NCI-H2196 (cell line): ENCODE measurements at regions not wholly inside any gene's neighbourhood (a gene's known extent, or its start where the extent isn't known, plus 50 kb on each side); places are given as distances from the start of the nearest gene placed in this dataset.

Experiments used
- DNase-seq: peaks from one replicate; lab custom pipeline; 2025; ENCODE audit not compliant: unreplicated experiment; lab: John Stamatoyannopoulos, UW

DNA sequence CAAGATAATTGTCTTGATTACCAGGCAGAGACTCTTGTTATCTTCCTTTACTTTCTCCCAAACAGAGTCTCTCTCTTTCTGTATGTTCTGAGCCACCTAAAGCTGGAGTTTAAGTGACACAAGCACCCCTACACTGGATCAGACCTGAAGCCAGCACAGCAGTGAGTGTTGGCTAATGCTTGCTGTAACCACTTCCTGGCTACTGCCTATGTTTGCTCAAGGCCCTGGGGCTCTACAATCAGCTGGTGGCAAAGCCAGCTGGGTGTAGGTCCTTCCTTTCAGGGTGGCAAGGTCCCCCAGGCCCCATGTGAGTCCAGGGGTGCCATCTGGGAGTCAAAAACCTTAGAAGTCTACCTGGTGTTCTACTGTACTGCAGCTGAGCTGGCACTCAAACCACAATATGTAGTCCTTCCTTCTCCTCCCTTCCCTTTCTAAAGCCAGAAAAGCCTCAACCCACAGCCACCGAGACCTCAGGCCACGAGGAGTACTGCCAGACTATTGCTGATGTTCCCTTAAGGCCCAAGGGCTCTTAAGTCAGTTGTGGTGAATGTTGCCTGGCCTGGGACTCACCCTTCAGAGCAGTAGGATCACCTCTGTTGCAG, 416.3 kb downstream of the ADRA2A start:
- no peak for DNase-seq

DNA sequence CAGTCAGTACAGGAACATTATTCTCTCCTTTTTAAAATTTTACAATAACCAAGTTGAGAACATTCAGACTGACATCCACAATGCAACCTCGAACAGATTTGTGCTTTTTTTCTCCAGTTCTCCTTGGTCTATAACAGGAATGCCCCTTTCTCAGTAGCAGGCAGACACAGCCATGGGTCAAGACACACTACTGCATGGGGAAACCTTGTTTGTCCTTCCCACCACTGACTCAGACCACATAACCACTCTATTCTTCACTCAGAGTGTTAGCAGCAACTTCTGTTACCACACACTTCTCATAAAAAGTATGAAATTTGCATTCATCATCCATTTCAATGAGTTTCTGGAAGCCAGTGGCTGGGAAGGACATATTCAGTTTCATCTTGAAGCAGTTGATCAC, 421.7 kb downstream of the ADRA2A start:
- no peak for DNase-seq

DNA sequence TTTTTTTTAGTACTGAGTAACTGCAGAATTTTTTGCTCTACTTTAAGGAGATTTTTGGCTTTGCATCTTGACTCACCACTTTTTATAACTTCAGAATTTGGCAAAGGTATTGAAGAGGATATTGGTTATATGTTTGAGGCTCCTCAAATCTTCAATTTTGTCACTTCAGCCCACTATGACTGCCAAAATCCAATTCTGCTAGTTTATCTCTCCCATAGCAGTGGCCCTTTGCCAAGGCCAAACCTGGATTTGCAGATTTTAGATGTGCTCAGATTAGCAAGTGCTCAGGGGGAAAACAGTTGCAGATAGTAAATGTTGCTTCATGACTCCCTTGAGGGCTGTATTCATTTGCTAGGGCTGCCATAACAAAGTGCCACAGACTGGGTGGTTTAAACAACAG, 427.5 kb downstream of the ADRA2A start:
- no peak for DNase-seq

DNA sequence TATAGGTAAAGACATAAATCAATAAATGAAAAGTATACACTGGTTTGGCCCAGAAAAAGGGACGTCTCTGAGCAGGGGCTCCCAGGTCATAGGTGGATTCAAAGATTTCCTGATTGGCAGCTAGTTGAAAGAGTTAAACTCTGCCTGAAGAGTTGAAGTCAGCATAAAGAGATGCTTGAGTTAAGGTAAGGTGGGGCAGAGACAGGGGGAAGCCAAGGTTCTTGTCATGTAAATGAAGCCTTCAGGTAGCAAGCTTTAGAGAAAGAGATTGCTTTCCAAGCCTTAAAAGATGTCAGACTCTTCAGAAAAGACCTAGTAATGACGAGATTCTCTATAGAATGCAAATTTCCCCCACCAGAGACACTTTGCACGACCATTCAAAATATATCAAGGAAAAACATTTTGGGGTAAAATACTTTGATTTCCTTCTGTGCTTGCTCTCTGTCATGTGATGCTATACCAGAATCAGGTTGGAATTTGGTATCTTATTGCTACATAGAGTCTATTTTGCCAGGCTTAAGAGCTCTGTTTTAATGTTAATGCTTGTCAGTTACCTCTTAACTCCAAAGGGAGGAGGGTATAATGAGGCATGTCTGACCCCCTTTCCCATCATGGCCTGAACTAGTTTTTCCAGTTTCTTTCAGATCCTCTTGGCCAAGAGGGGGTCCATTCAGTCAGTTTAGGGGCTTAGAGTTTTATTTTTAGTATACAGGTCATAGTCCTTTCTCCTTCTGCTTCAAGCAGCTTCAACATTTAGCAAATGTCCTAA, 429.6 kb downstream of the ADRA2A start:
- no peak for DNase-seq

DNA sequence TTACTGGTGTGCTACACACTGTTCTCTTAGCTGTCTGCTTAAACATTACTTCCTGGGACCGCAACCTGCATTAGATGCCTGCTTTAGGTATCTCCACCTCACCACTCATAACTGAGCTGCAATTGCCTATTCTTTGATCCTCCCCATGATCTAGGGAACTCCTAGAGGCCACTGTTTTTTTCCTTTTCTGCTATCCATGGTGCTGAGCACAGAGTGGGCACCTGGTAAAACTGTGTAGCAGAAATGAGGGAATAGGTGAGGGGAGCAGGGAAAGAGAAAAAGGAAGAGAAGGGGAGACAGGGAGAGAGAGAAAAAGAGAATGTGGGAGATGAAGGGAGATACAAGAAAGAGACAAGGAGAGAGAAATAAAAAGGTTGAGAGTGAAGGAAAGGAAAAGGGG, 434.9 kb downstream of the ADRA2A start:
- DNase-seq, result no peak

DNA sequence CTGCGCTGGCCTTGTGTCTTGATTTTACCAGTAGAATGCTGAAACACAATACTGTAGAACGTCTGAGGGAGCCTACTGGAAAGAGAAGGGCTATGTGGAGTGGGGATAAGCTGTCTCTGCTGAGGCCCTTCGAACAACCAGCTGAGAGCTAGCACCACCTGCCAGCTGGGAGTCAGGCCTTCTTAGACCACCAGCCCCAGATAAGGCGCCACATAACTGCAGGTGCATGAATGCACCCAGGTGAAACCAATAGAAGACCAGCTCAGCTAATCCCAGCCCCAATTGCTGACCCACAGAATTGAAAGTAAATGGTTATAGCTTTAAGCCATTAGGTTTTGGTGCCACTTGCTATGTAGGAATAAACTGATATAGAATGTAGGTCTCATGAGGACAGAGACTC, 438.4 kb downstream of the ADRA2A start:
- no peak for DNase-seq

DNA sequence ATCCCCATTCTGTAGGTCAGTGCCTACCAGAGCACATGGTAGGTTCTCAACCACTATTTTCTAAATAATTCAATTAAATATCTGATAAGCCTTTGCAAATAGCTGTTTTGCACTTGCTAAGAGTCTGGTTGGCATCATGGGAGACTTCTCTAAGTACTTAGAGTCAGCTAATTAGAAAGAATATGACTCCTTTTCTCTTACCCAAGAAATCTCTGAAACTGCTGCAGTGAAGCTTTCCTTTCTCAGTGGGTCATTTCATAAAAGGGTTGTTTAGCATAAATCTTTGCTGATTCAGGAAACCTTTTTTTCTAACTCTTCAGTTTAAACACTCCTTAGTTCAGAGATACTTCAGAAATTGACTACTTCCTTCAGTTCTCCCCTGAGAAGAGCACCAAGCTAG, 438.9 kb downstream of the ADRA2A start:
- DNase-seq, result no peak

DNA sequence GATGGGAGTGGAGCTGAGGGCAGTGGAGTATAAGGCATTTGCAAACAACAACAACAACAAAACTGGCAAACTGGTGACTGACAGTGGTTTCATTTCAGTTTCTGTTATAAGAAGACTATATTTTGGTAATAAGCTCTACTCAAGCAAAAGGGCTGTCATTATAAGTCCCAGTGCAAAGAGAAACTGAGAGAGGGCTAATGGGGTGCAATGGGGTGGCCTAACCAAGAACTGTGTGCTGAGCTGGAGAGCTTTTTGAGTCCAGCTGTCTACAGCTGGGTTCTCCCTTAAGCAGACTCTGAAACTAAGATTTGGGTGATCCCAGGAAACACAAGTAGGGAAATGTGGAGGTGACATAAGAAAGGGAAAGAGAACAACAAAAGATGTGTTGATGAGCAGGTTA, 439.3 kb downstream of the ADRA2A start:
- no peak for DNase-seq

DNA sequence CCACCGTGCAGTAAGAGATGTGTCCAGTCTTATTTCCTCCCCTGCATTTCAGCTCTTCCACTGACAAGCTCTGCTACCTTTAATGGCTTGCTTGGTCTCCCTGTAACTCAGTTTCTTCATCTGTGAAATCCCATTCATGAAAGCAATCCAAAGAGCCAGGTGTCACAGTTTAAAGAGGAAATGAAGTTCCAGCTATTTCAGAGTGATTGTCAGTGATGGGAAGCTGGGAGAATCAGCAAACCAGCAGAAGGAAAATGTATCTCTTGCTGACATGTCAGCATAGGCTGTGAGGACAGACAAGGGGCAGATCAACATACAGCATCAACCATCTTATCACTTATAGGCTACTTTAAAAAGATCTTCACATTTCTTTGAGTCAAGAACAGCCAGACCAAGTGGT, 445.3 kb downstream of the ADRA2A start:
- no peak for DNase-seq

DNA sequence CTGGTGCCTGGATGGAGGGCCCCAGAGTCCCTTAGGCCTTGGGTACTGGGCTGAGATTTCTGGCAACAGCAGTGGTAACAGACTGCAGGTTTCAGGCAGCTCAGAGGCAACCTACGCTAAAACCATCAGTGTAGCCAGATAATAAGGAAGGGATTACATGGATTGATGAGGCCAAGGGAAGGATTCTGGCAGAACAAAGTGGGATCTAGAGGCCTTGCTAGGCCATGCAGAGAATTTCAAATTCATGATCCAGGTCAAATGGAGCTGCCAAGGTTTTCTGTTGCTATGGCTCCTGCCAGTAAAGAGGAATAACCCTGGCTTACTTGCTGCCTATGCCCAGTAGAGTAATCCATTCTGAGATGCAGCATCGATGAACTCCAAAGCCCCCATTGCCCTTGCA, 445.7 kb downstream of the ADRA2A start:
- no peak for DNase-seq

DNA sequence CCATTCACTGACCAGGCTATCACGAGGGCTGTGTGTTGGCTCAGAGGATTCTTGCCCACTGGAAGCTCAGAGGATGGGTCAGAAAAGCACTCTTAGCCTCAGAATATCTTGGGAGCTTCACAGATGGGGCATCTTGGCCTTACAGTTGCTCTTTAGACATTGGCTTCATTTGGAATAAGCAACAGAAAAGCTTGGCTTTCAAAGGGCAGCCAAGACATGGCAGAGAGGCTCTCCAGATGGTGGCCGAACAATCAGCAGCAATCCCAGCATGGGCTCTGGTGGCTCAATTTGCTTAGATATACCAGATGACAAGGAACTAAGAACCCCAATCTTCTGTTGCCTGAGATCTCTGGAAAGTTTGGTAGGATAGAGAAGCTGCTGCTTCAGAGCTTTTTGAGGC, 446.2 kb downstream of the ADRA2A start:
- DNase-seq, result no peak

DNA sequence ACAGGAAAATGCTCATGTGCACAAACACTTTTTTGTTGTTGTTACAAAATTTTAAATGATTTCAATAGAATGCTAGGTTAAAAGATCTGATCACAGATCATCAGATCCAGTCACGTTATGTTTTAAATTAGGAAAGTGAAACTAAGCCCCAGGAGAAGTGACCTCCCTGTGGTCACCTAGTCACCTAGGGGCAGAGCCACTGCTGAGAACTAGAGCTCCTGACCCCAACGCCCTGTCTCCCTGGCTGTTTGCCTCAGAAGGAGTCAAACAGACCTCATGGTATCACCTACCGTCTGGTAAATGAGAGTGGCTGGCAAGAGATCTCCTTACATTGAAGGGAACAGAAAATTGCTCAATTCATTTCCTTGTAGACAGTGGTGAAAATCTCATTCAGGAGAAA, 447.3 kb downstream of the ADRA2A start:
- DNase-seq, result no peak

DNA sequence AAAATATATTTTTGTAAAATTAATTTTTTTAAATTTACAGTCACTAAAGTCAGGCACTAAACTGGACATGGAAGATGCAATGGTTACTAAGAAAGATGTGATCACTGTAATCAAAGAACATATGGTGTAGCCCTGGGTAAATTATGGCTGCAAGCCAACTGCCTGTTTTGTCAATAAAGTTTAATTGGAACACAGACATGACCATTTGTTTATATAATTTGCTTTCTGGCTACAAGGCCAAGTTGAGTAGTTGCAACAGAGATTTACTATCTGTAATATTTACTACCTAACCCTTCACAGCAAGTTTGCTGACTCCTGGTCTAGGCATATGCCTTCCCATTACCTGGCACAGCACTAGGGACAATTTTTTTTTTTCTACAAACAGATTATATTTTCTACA, 448.9 kb downstream of the ADRA2A start:
- no peak for DNase-seq

DNA sequence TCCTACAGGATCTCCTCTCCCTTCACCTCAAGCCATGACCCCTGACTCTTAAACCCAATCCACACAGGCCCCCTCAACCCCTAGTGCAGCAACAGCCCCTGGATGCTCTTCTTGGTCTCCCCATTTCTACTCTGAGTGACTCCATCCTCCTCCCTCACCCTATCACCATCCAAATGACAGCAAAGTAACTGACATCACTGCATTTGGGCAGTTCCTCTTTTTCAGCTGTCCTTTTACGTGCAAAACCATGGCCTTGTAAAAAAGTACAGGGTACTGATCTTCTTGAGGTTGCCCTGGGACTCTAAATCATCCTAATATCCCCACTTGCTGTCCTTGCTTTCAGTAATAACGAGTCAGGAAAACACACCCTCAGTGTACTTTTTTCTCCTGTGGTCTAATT, 454.9 kb downstream of the ADRA2A start:
- DNase-seq, result no peak

DNA sequence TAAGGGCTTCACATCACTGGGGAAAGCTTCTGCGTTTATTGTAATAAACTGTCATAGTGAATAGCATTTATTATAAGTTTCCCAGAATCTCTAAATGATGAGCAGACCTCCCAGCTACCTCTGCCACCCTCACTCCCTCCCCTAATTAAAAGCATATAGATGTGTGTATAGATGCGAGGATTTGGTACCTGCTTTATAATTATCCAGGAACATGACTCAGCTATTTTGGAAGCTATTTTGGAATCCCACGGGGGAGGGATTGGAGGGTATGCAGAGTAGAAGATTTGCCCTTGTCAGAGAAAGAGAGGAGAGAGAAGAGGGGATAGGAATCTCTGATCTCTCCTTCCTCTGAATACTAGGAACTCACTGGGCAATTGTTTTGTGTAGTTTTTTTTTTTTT, 455.3 kb downstream of the ADRA2A start:
- no peak for DNase-seq

DNA sequence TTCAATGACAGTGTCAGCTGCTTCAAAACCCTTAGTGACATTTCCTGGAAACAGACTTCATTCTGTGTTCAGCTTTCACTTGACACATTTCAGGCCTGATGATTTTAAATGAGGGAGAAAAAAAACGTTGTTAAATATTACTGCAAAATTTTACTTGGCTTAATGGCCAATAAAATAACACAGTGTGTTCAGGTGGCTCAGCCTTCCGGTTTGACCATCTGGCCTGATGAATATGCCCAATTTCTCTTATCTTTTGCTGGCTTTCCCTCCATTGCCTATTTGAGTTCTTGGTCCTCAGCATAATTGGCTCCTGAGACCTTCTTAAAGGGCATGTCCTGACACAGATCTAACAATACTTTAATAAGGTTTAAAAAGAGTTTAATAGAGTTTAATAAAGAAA, 462.4 kb downstream of the ADRA2A start:
- no peak for DNase-seq

DNA sequence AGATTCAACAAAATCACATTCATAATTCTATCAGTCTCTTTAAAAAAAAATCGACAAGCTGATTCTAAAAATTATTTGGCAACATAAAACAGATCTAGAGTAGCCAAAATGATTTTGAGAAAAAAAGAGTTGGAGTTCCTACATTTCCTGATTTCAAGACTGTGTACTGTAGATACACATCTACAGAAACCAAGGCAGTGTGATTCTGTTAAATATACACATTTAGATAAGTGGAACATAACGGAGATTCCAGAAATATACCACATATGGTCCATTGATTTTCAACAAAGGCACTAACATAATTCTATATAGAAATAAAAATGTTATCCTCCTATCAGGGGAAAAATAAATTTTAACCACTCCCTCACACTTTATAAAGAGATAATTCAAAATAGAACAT, 467.0 kb downstream of the ADRA2A start:
- DNase-seq, result no peak

DNA sequence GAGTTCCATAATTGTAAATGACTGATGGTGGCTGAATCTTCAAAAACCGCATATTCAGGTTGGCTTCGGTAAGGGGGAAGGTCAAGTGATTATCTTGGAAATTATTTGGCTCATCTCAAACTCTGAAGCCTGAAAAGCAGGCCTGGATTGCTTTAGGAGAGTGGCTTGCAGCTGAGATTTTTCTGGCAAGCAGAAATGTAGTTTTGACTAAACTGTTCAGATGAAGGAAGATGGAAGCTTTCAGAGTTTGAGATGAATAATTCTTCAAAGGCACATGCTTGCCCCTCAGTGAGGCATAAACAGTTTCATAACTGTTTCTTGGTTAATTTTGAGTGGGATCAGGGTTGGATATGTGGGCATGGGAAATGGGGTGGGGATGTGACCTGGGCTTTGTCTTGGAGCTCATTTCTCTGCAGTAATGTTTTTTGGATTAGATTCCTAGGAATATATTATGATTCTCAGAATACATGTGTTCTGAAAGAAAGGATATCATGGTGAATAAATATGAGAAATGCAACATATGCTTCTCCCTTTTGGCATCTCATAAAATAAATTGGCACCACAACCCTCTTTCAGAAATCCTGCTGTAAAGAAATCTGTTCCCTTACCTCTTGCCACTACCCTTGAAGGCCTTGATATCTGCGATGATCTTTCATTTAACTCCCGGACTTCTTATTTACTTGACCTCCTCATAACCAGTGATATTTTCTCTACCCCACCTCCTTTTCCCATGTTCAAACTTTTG, 469.2 kb downstream of the ADRA2A start:
- DNase-seq, result no peak

DNA sequence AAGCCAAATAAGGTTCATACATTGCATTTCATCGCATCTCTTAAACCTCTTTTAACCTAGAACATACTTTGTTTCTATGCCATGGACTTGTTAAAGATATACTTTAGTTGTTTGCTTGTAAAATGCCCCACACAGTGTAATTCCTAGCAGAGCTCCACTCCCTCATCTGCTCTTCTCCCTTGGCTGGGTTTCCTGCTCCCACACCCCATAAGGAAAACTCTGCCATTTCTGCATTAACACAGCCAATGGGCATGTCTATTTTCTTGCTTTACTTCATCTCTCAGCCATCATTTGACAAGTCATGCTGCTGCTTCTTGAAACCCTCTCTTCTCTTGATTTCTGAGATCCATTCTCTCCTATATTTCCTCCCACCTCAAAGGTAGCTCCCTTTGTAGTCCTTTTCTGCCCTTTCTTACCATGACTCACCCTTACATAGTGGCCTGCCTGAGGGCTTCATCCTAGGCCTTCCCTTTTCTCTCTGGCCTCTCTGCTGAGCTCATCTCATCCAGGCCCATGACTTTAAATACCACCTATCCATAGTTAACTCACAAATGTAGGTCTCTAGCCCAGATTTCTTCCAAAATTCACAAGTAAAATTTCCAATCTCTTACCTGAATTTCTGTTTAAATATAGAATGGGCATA, 471.4 kb downstream of the ADRA2A start:
- DNase-seq, result no peak

DNA sequence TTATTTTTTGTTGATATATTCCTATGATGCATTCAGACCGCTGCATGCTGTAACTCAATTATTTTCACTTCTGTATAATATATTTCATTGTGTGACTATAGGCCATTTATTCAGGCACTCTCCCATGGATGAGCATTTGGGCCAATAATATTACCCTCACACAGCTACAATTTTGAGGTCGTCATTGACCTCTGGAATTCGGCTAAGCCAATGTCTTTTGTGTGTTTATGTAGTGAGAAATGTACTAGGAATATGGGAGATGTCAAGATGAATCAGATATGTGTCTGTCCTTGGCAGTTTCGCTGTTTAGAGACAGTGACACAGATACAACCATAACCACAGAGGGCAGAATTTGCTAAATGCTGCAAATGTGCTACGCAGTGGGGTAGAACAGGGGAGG, 474.2 kb downstream of the ADRA2A start:
- DNase-seq, result no peak

DNA sequence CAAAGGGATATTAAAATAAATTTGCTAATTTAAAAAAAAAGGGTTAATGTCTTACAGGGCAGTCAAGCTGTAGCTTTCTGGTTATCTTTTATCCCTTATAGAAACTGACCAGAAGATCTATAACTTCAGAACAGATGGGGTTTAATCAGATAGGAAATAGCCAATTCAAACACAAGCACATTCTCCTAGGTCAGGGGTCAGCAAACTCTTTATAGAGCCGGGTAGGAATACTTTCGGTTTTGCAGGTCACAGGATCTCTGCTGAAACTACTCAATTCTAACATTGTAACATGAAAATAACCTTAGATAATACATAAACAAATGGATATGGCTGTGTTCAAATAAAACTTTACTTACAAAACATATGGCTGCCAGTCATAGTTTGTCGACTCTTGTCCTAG, 479.8 kb downstream of the ADRA2A start:
- no peak for DNase-seq

DNA sequence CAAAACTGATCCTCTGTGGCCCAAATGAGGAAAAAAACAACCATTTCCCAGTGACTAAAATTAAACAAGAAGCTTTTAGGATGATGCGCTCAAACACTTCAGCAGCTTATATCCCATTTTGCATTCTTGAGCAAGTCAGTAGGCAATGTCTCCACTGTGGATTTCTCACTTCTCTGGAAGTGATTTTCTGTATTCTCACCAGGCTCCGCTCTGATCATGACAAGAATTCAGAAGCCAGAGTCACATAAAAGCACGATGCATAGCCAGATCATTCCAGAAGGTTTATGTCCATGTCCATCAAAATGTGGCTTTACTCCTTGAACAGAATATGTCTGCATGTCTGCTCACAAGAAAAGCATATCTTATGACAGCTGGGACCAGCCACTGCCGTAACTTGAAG, 481.4 kb downstream of the ADRA2A start:
- no peak for DNase-seq
